Pancreas (tissue), 10 donors: ENCODE measurements at regions not wholly inside any gene's neighbourhood (a gene's known extent, or its start where the extent isn't known, plus 50 kb on each side); places are given as distances from the start of the nearest gene placed in this dataset.

Experiments
- ATAC-seq, 4 donors: fragments of 200-7000 bp; cut with Tn5 transposase; one replicate each; pipeline versions ENCODE4 v1.8.0 to v1.9.1; 2020; ENCODE audit warnings: mild to moderate bottlenecking in 4 of 4, moderate library complexity in 4 of 4
- DNase-seq, 6 donors: peaks; one replicate each; pipeline ENCODE4 v3.0.0-alpha.2; 2020
- FAIRE-seq: peaks from 2 replicates; lab custom pipeline; 2012; peaks lifted over from hg19 to GRCh38; lab: Jason Lieb, UNC
- H3K27ac ChIP-seq, 4 donors: fragments of 200-600 bp; sonication (generic); 1 replicate in 3 of 4; 2 replicates in 1 of 4; pipeline versions ENCODE4 v1.5.0 to v1.8.0; 2020
- H3K27me3 ChIP-seq, 4 donors: fragments of 200-600 bp; one replicate each; pipeline ENCODE4 v1.8.0; 2021
- H3K36me3 ChIP-seq, 3 donors: fragments of 200-600 bp; sonication (generic) in 1 of 3; one replicate each; pipeline versions ENCODE4 v1.5.0 to v1.8.0; 2020 to 2021
- H3K4me1 ChIP-seq, 3 donors: fragments of 200-600 bp; one replicate each; pipeline ENCODE4 v1.8.0; 2021
- H3K4me3 ChIP-seq, 4 donors: fragments of 200-600 bp; sonication (generic) in 2 of 4; one replicate each; pipeline versions ENCODE4 v1.5.0 to v1.8.0; 2020 to 2021
- H3K9me3 ChIP-seq, 4 donors: fragments of 200-600 bp; one replicate each; pipeline ENCODE4 v1.8.0; 2021
- CTCF ChIP-seq, 4 donors: fragments of 200-600 bp; sonication (generic) in 3 of 4; IDR thresholded peaks; one replicate each; pipeline versions ENCODE4 v1.5.0 to v1.8.0; 2021; ENCODE audit warnings: antibody characterized with exemption in 4 of 4
- WGBS, 2 donors: extraction: QIAGEN DNeasy Blood & Tissue Kit; methylation state at CpG; one replicate each; pipeline ENCODE4 v1.1.7; 2013; 5-methylcytosine and 5-hydroxymethylcytosine counted together
- intact Hi-C, 3 donors: fragments of 100-400 bp; cut with DNase I; formaldehyde crosslinking; loops; one replicate each; pipeline versions ENCODE4 v1.11.1 to v1.14.2; 2022
- donor health status: healthy with polysubstance abuse.
- donor health status: DM: no; HTN: no; CAD: no; lungs with moderate emphysema.
- donor health status: DM: no; HTN: no; CAD: no.
- donor health status: control.
- donor health status: control.
- donor health status: Bipolar disorder and iron deficiency.
- donor health status: DM: yes; HTN: yes; CAD: no.
- donor health status: DM: no; HTN: no; CAD: no.
- donor health status: DM: no; HTN: no; CAD: no.
- donor health status: DM: yes; HTN: yes; CAD: no.

DNA sequence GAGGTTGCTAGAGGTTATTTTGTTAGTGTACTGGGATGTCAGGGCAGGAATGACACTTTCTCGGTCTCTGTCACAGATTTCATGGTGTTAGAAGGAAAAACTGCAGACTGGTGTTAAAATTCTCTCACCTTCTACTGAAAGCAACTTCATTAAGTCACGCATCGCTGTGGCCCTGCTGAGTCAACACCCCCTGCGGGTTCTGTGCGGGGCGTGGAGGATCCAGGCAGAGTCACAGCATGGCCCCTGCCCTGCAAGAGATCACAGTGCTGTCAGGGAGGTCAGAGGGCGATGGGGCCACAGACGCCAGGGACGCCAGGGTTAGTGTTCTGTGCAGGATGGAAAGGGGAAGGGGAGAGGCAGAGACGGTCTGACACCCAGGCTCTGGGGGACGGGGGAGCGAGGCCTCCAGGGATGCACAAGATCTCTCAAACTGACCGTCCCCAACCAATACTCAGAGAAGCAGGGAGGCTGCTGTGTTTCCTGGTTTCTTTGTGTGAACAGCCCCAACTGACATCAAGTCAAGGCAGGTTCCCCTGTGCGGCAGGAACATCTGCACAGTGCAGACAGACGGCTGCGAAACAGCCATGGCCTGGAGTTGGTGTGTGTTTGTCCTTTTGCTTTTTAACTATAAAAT, 354.9 kb upstream of the SALL3 start:
- intact Hi-C loops, result no loop called here
- FAIRE-seq (no peak), DNase-seq (peak in 1 of 6 donors; percentile 42), ATAC-seq (no peak)
- no peaks in the 10 kb centered on the region for H3K36me3 ChIP-seq
- H3K27ac ChIP-seq, result no peak overlapping the region
- TF ChIP-seq CTCF (IDR thresholded peaks at IDR 0.05), result no peak
- H3K9me3 ChIP-seq, result no peaks in the 10 kb centered on the region
- H3K4me1 ChIP-seq, result no peaks in the 10 kb centered on the region
- no peak overlapping the region for H3K4me3 ChIP-seq
- H3K27me3 ChIP-seq, result no peaks in the 10 kb centered on the region
- WGBS, 2 donors, result 27 to 39% methylated on average over 16 of the region's 16 CpGs

DNA sequence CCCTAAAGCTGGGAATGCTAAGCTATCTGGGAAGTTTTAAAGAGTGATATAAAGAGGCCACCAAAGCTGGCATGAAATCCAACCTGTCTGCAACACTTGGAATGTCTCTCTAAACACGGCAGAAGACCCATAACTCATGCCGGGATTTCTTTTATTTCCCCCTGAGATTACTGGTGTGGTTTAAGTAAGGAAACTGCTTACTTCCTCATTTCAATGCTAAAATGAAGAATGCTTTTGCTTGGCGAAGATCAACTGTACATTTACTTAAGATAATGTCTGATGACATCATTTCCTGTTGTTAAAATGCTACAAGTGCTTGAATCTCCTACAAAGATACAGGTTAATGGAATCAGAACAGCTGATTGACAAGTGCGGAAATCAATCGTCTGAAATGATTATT, 353.8 kb upstream of the SALL3 start:
- Histone ChIP-seq H3K4me1 (no peaks in the 10 kb centered on the region), H3K27ac (no peak overlapping the region), H3K9me3 (no peaks in the 10 kb centered on the region), H3K4me3 (no peak overlapping the region), H3K36me3 (no peaks in the 10 kb centered on the region), H3K27me3 (no peaks in the 10 kb centered on the region)
- ATAC-seq, result no peak
- no peak for TF ChIP-seq CTCF (IDR thresholded peaks at IDR 0.05)
- no peak for FAIRE-seq
- WGBS, 2 donors, result 45 to 46% methylated on average over 5 of the region's 5 CpGs
- DNase-seq, result no peak
- intact Hi-C loops, result no loop called here

GRCh38 chr18:78627551-78628346, 351.9 kb upstream of the SALL3 start:
- Histone ChIP-seq H3K36me3 (no peaks in the 10 kb centered on the region), H3K27me3 (no peaks in the 10 kb centered on the region), H3K27ac (no peak overlapping the region), H3K9me3 (no peaks in the 10 kb centered on the region), H3K4me1 (no peaks in the 10 kb centered on the region), H3K4me3 (no peak overlapping the region)
- WGBS, 2 donors, result 59 to 71% methylated on average over 21 of the region's 21 CpGs
- TF ChIP-seq CTCF (IDR thresholded peaks at IDR 0.05), result no peak
- intact Hi-C loops, result no loop called here
- ATAC-seq (no peak), FAIRE-seq (no peak), DNase-seq (peak in 1 of 6 donors; percentile 34)

- Histone ChIP-seq H3K36me3 (no peaks in the 10 kb centered on the region), H3K27ac (no peak overlapping the region), H3K27me3 (no peaks in the 10 kb centered on the region), H3K4me1 (no peaks in the 10 kb centered on the region), H3K4me3 (no peak overlapping the region), H3K9me3 (no peaks in the 10 kb centered on the region)
- FAIRE-seq (no peak), DNase-seq (peak in 1 of 6 donors; percentile 37), ATAC-seq (no peak)
- TF ChIP-seq CTCF (IDR thresholded peaks at IDR 0.05), result no peak
- intact Hi-C loops, result no loop called here
- WGBS, 2 donors, result 77 to 80% methylated on average over 15 of the region's 15 CpGs
Observed at GRCh38 chr18:78629426-78629825, 350.2 kb upstream of the SALL3 start.

GRCh38 chr18:78630356-78630755, 349.3 kb upstream of the SALL3 start:
- WGBS, 2 donors, result 76 to 79% methylated on average over 17 of the region's 17 CpGs
- intact Hi-C loops, result no loop called here

More at GRCh38 chr18:78630356-78630755, 349.3 kb upstream of the SALL3 start:
- H3K9me3 ChIP-seq, result no peaks in the 10 kb centered on the region
- H3K36me3 ChIP-seq, result no peaks in the 10 kb centered on the region
- ATAC-seq (no peak), FAIRE-seq (no peak), DNase-seq (peak in 1 of 6 donors; percentile 21)
- no peak overlapping the region for H3K4me3 ChIP-seq
- no peak overlapping the region for H3K27ac ChIP-seq
- no peaks in the 10 kb centered on the region for H3K27me3 ChIP-seq
- no peak for TF ChIP-seq CTCF (IDR thresholded peaks at IDR 0.05)
- H3K4me1 ChIP-seq, result no peaks in the 10 kb centered on the region
